ENCODE measurements at regions not wholly inside any gene's neighbourhood (a gene's known extent, or its start where the extent isn't known, plus 50 kb on each side); places are given as distances from the start of the nearest gene placed in this dataset.

GRCh38 chr4:24256066-24256465, 328.3 kb downstream of the DHX15 start:
- Histone ChIP-seq H3K4me1 (ENCODE audit: insufficient read depth, low read length) (peaks cover 20% of the 10 kb centered on the region; the same call in 1 of the 2 replicates), H3K9me3 (ENCODE audit: insufficient read depth, low read depth, low read length) (no peaks in the 10 kb centered on the region)

DNA sequence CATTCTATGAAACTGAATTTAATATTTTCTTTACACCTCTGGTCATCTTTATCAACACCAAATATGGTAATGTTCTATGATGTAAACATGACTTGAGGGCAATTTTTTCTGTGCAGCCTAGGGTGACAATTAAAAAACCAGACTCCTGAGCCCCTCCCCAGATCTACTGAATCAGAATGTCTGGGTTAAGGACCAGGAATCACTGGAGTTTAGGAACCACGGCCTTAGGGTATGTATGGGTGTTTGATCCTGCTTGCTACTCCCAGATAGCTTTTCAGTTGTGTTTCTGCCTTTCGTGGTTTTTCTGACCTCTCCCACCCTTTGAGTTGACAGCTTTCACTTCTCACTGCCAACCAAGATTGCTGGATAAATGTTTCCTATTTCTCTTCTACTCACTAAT, 332.2 kb downstream of the DHX15 start:
- Histone ChIP-seq H3K9me3 (ENCODE audit: insufficient read depth, low read depth, low read length) (no peaks in the 10 kb centered on the region), H3K27me3 (ENCODE audit: insufficient read depth, low read length) (no peaks in the 10 kb centered on the region), H3K27ac (ENCODE audit: low read length) (no peak overlapping the region), H3K9ac (ENCODE audit: low read depth, low read length) (no peak overlapping the region), H3K4me1 (ENCODE audit: insufficient read depth, low read length) (peaks cover 20% of the 10 kb centered on the region; the same call in 1 of the 2 replicates), H3K4me3 (ENCODE audit: low read length) (no peak overlapping the region), H3K36me3 (ENCODE audit: insufficient read depth, low read depth, low read length) (no peaks in the 10 kb centered on the region)

More at GRCh38 chr4:24256066-24256465, 328.3 kb downstream of the DHX15 start:
- H3K36me3 ChIP-seq (ENCODE audit: insufficient read depth, low read depth, low read length): no peaks in the 10 kb centered on the region
- H3K9ac ChIP-seq (ENCODE audit: low read depth, low read length): no peak overlapping the region
- H3K27me3 ChIP-seq (ENCODE audit: insufficient read depth, low read length): no peaks in the 10 kb centered on the region
- H3K27ac ChIP-seq (ENCODE audit: low read length): no peak overlapping the region
- 0 out of 2 replicates have a peak overlapping the region, but pooled peaks have one; percentile 0 for H3K4me3 ChIP-seq (ENCODE audit: low read length)

DNA sequence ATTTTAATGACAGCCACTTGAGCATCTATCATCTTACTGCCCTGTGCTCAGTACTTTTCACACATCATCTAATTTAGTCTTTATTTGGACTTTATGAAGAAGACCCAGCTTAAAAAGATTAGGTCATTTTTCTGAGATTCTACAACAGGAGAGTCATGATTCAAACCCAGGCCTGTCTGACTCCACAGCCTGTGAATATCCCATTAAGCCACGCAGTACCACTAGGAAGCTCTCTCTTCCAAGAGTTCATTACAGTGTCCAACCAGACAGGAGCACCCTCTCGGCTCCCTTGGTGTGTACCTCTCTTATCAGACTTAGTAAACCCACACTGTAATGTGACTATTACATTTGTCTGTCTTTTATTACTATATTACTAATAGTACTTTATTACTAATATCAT, 332.8 kb downstream of the DHX15 start:
- no peaks in the 10 kb centered on the region for H3K36me3 ChIP-seq (ENCODE audit: insufficient read depth, low read depth, low read length)
- H3K27me3 ChIP-seq (ENCODE audit: insufficient read depth, low read length): no peaks in the 10 kb centered on the region
- H3K27ac ChIP-seq (ENCODE audit: low read length): no peak overlapping the region
- H3K9me3 ChIP-seq (ENCODE audit: insufficient read depth, low read depth, low read length): no peaks in the 10 kb centered on the region
- H3K9ac ChIP-seq (ENCODE audit: low read depth, low read length): no peak overlapping the region
- H3K4me3 ChIP-seq (ENCODE audit: low read length): no peak overlapping the region
- peaks cover 14% of the 10 kb centered on the region; the same call in 1 of the 2 replicates for H3K4me1 ChIP-seq (ENCODE audit: insufficient read depth, low read length)

- no peaks in the 10 kb centered on the region for H3K9me3 ChIP-seq (ENCODE audit: insufficient read depth, low read depth, low read length)
- H3K27ac ChIP-seq (ENCODE audit: low read length): no peak overlapping the region
- no peaks in the 10 kb centered on the region for H3K27me3 ChIP-seq (ENCODE audit: insufficient read depth, low read length)
- no peak overlapping the region for H3K9ac ChIP-seq (ENCODE audit: low read depth, low read length)
- no peak overlapping the region for H3K4me3 ChIP-seq (ENCODE audit: low read length)
- peaks cover 8% of the 10 kb centered on the region; the same call in 1 of the 2 replicates for H3K4me1 ChIP-seq (ENCODE audit: insufficient read depth, low read length)
- H3K36me3 ChIP-seq (ENCODE audit: insufficient read depth, low read depth, low read length): no peaks in the 10 kb centered on the region
Measured at GRCh38 chr4:24249972-24250371, 334.4 kb downstream of the DHX15 start.

DNA sequence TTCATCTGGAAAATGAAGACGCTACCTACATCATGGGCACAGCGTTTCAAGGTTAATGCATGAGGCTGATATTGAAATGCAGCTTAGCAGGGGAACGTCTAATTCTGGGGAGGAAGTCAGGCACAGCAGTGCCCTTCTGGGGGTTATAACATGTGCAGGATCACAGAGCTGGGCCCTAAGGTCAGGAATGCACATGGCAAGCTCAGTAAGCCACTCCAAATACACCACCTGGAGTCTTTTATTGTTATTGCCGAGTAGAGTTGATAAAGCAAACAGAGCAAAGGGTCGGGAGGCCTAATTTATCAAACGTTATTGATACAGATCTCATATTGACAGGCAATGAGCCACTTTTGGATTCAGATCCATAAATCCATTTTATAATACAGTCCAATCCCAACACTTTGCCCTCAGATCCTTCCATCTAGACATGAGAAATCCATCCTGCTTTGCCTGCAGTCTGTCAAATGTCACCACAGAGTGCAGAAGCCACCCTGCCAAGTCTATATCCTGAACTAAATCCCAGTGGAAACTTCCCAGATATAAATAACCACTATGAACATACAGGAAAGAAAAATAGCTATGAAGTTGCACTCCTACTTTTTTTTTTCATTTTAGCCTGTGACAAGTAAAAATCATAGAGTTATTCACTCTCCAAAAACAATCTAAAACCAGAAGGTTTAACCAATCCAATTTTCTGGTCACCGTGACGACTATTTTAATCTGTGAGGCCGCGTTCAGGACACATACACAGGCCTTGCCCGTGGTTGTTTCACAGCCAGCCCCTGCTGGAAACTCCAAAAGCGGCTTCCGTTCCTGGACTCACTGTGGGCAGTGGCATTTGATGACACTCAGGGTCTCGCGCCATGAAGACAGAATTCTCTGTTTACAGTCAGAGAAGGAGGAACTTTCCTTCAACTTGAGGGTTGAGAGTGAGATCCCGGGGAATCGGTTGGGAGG, 335.4 kb downstream of the DHX15 start:
- Histone ChIP-seq H3K4me1 (ENCODE audit: insufficient read depth, low read length) (peaks cover 13% of the 10 kb centered on the region; the same call in 1 of the 2 replicates), H3K27me3 (ENCODE audit: insufficient read depth, low read length) (no peaks in the 10 kb centered on the region)

DNA sequence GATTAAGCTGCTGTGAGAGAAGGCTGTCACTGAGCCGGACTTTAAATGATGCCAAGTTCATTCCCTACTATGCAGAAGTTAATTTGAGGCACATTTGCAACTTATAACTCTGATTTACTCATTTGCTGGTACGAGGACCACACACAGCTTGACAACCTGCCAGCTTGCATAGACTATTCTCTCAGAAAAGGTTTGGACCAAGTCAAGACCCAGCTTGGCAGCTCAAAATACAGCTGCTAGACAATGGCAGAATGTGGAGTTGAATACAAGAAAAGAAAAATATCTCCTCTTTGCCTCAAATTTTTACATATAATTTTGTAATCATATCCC, 338.9 kb downstream of the DHX15 start:
- H3K27ac ChIP-seq (ENCODE audit: low read length): no peak overlapping the region
- no peaks in the 10 kb centered on the region for H3K36me3 ChIP-seq (ENCODE audit: insufficient read depth, low read depth, low read length)
- H3K9ac ChIP-seq (ENCODE audit: low read depth, low read length): no peak overlapping the region
- peaks cover 13% of the 10 kb centered on the region; the same call in 1 of the 2 replicates for H3K4me1 ChIP-seq (ENCODE audit: insufficient read depth, low read length)
- no peaks in the 10 kb centered on the region for H3K9me3 ChIP-seq (ENCODE audit: insufficient read depth, low read depth, low read length)
- H3K4me3 ChIP-seq (ENCODE audit: low read length): no peak overlapping the region
- no peaks in the 10 kb centered on the region for H3K27me3 ChIP-seq (ENCODE audit: insufficient read depth, low read length)

More for the DNA sequence above, 335.4 kb downstream of the DHX15 start:
- Histone ChIP-seq H3K36me3 (ENCODE audit: insufficient read depth, low read depth, low read length) (no peaks in the 10 kb centered on the region), H3K4me3 (ENCODE audit: low read length) (no peak overlapping the region), H3K27ac (ENCODE audit: low read length) (no peak overlapping the region), H3K9ac (ENCODE audit: low read depth, low read length) (no peak overlapping the region), H3K9me3 (ENCODE audit: insufficient read depth, low read depth, low read length) (no peaks in the 10 kb centered on the region)

DNA sequence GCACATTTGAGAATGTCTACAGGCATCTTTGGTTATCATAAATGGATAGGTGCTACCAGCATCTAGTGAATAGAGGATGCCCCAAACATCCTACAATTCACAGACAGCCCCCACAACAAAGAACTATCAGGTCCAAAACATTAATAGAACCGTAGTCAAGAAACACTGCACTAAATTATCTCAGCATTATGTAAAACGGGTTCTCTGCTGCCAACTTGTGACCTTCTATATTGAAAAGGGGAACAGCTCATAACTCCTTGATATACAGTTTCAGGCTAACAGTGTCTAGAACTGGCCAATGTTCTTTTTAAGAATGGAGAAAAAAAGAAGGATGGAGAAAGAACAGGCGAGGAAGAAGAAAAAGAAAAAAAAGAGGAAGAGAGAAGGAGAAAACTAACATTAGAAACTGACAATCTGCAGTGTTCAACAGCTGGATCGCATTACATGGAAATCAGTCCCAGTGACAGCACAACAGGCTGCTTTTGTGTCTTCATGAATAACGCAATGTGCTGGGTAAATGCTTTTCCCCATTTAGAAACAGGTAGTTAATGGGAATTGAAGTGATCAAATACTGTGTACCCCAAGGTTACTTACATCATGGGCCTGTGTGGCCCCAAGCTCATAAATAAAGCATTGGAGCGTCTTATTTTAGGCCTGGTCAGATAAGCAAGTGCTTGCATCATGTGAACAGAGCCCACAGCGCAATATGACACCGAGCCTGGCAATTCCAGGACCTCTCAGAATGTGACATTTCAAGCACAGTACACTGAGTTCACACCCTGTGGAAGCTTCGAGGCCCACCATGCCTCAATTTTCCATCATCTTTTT, 339.5 kb downstream of the DHX15 start:
- Histone ChIP-seq H3K27ac (ENCODE audit: low read length) (no peak overlapping the region), H3K27me3 (ENCODE audit: insufficient read depth, low read length) (no peaks in the 10 kb centered on the region)

DNA sequence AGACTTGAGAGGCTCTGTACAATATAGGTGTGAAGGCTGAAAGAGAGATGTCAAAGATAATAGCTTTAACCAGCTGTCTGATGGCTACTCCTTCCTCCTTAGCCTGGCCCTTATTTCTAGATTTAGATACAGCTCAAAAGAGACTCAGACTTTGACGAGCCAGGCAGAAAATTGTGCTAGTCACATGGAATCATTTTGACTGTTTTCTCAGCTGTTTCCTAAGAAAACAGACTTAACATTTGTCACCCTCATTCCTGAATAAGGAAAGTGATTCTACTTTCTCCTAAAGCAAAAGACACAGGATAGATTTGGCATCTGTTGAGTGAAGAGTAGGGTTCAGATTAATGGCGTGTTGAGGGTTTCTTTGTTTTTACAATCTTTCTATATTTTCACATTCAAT, 340.7 kb downstream of the DHX15 start:
- H3K9me3 ChIP-seq (ENCODE audit: insufficient read depth, low read depth, low read length): no peaks in the 10 kb centered on the region
- peaks cover 13% of the 10 kb centered on the region; the same call in 1 of the 2 replicates for H3K4me1 ChIP-seq (ENCODE audit: insufficient read depth, low read length)
- H3K9ac ChIP-seq (ENCODE audit: low read depth, low read length): no peak overlapping the region
- H3K4me3 ChIP-seq (ENCODE audit: low read length): no peak overlapping the region
- H3K27me3 ChIP-seq (ENCODE audit: insufficient read depth, low read length): no peaks in the 10 kb centered on the region
- H3K27ac ChIP-seq (ENCODE audit: low read length): no peak overlapping the region
- H3K36me3 ChIP-seq (ENCODE audit: insufficient read depth, low read depth, low read length): no peaks in the 10 kb centered on the region

More for the DNA sequence above, 339.5 kb downstream of the DHX15 start:
- Histone ChIP-seq H3K9ac (ENCODE audit: low read depth, low read length) (no peak overlapping the region), H3K4me1 (ENCODE audit: insufficient read depth, low read length) (peaks cover 13% of the 10 kb centered on the region; the same call in 1 of the 2 replicates), H3K9me3 (ENCODE audit: insufficient read depth, low read depth, low read length) (no peaks in the 10 kb centered on the region), H3K4me3 (ENCODE audit: low read length) (no peak overlapping the region), H3K36me3 (ENCODE audit: insufficient read depth, low read depth, low read length) (no peaks in the 10 kb centered on the region)

GRCh38 chr4:24241511-24241910, 342.8 kb downstream of the DHX15 start:
- H3K27me3 ChIP-seq (ENCODE audit: insufficient read depth, low read length): no peaks in the 10 kb centered on the region
- H3K4me3 ChIP-seq (ENCODE audit: low read length): no peak overlapping the region
- peaks cover 9% of the 10 kb centered on the region; the same call in 1 of the 2 replicates for H3K4me1 ChIP-seq (ENCODE audit: insufficient read depth, low read length)
- no peaks in the 10 kb centered on the region for H3K9me3 ChIP-seq (ENCODE audit: insufficient read depth, low read depth, low read length)
- no peak overlapping the region for H3K27ac ChIP-seq (ENCODE audit: low read length)
- no peak overlapping the region for H3K9ac ChIP-seq (ENCODE audit: low read depth, low read length)
- H3K36me3 ChIP-seq (ENCODE audit: insufficient read depth, low read depth, low read length): no peaks in the 10 kb centered on the region

DNA sequence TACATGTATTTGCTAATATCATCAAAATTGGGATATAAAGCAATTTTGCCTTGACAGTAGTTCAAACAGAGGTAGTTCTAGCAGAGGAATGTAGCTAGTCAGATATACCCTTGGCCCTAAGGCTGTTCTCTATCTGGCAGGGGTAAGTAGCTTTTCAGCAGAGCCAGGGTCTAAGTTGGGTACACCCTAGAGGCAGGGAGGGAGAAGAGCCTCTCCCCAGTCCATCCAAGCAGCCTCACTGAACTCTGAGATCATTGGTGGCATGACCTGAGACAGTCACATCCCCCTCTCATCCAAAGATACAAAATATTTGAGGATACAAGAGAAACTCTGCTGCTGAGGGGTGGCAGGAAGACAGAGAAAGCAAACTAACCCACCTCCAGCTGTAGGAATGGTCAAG, 343.7 kb downstream of the DHX15 start:
- Histone ChIP-seq H3K27me3 (ENCODE audit: insufficient read depth, low read length) (no peaks in the 10 kb centered on the region), H3K9ac (ENCODE audit: low read depth, low read length) (no peak overlapping the region), H3K9me3 (ENCODE audit: insufficient read depth, low read depth, low read length) (no peaks in the 10 kb centered on the region), H3K4me1 (ENCODE audit: insufficient read depth, low read length) (peaks cover 9% of the 10 kb centered on the region; the same call in 1 of the 2 replicates), H3K27ac (ENCODE audit: low read length) (no peak overlapping the region), H3K4me3 (ENCODE audit: low read length) (no peak overlapping the region), H3K36me3 (ENCODE audit: insufficient read depth, low read depth, low read length) (no peaks in the 10 kb centered on the region)

- H3K36me3 ChIP-seq (ENCODE audit: insufficient read depth, low read depth, low read length): no peaks in the 10 kb centered on the region
- no peaks in the 10 kb centered on the region for H3K27me3 ChIP-seq (ENCODE audit: insufficient read depth, low read length)
- no peaks in the 10 kb centered on the region for H3K9me3 ChIP-seq (ENCODE audit: insufficient read depth, low read depth, low read length)
- no peak overlapping the region for H3K27ac ChIP-seq (ENCODE audit: low read length)
- no peak overlapping the region for H3K4me3 ChIP-seq (ENCODE audit: low read length)
- no peaks in the 10 kb centered on the region for H3K4me1 ChIP-seq (ENCODE audit: insufficient read depth, low read length)
- H3K9ac ChIP-seq (ENCODE audit: low read depth, low read length): no peak overlapping the region
Measured at GRCh38 chr4:24237709-24238108, 346.6 kb downstream of the DHX15 start.
